Astrocyte of the hippocampus (primary cell): ENCODE measurements at regions not wholly inside any gene's neighbourhood (a gene's known extent, or its start where the extent isn't known, plus 50 kb on each side); places are given as distances from the start of the nearest gene placed in this dataset.
"Not testable (repeated sequence)": the region's sequence is repeated elsewhere in the genome, so short reads cannot be mapped to it uniquely, and the experiment has no call there.

Experiments
- DNase-seq: peaks from one replicate; pipeline ENCODE4 v3.0.0; 2011; ENCODE audit warnings: low read depth, low spot score

GRCh38 chr5:27103486-27103885 lies 65.1 kb upstream of the CDH9 start:
- no peak for DNase-seq

DNA sequence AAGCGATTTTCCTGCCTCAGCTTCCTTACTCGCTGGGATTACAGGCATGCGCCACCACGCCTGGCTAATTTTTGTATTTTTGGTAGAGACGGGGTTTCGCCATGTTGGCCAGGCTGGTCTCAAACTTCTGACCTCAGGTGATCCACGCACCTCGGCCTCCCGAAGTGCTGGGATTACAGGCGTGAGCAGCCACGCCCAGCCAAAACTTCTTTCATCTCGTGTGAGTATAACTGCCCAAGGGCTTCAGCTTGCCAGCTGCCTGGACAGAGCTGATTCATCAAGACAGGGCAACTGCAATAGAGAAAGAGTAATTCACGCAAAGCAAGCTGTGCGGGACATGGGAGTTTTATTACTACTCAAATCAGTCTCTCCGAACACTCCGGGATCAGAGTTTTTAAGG lies 57.4 kb upstream of the CDH9 start:
- DNase-seq: not testable (repeated sequence)

GRCh38 chr5:27093279-27093678 lies 54.9 kb upstream of the CDH9 start:
- no peak for DNase-seq

- DNase-seq: no peak
Observed at GRCh38 chr5:27091858-27092257, 53.5 kb upstream of the CDH9 start.

- not testable (repeated sequence) for DNase-seq
Observed at GRCh38 chr5:27088822-27089221, 50.4 kb upstream of the CDH9 start.
